ENCODE measurements at regions not wholly inside any gene's neighbourhood (a gene's known extent, or its start where the extent isn't known, plus 50 kb on each side); places are given as distances from the start of the nearest gene placed in this dataset.

- H3K27ac ChIP-seq, result no peak overlapping the region
- POLR2A ChIA-PET (ENCODE audit: low non-redundant PET), result no interaction called here
- no peak for TF ChIP-seq CTCF (conservative IDR thresholded peaks at IDR 0.05; ENCODE audit: low read depth)
- no peak for DNase-seq (ENCODE audit: low spot score)
- CTCF ChIA-PET, result interaction anchor here (0.6 kb wide), 1 partner anchor 179 kb away, joined by 3 read pairs; no protein-coding TSS in a partner anchor
Observed at GRCh38 chr18:74023220-74023619, 124.4 kb downstream of the FBXO15 start.

GRCh38 chr18:74019864-74020263, 127.8 kb downstream of the FBXO15 start:
- ChIA-PET CTCF (interaction anchor here (0.6 kb wide), 2 partner anchors 13 to 334 kb away, joined by 4 read pairs; no protein-coding TSS in a partner anchor), POLR2A (ENCODE audit: low non-redundant PET) (no interaction called here)
- no peak for DNase-seq (ENCODE audit: low spot score)
- no peak for TF ChIP-seq CTCF (conservative IDR thresholded peaks at IDR 0.05; ENCODE audit: low read depth)
- H3K27ac ChIP-seq, result no peak overlapping the region

DNA sequence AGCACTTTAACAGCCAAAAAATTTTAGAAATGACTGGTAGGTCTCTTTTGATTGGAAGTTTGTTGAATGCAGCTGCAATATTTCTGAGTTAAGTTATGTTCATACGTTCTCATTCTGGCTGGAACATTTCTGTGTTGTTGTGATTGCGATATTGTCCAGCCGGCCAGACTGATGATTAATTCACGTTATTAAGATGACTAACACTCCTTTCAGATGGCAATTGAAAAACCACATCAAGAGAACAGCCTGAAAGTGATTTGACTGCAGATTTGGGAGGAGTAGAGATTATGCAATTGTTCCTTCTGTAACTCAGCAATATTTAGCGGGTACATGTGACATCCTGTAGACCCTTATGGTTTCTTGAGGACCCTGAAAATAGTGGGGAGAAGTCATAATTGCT, 133.7 kb downstream of the FBXO15 start:
- ChIA-PET POLR2A (ENCODE audit: low non-redundant PET) (no interaction called here), CTCF (no interaction called here)
- TF ChIP-seq CTCF (conservative IDR thresholded peaks at IDR 0.05; ENCODE audit: low read depth), result no peak
- H3K27ac ChIP-seq, result no peak overlapping the region
- DNase-seq (ENCODE audit: low spot score), result peak; percentile 75

GRCh38 chr18:74012954-74013630, 134.5 kb downstream of the FBXO15 start:
- CTCF ChIA-PET, result no interaction called here
- H3K27ac ChIP-seq, result peak overlapping the region; percentile 59
- POLR2A ChIA-PET (ENCODE audit: low non-redundant PET), result no interaction called here
- no peak for DNase-seq (ENCODE audit: low spot score)
- TF ChIP-seq CTCF (conservative IDR thresholded peaks at IDR 0.05; ENCODE audit: low read depth), result no peak

- H3K27ac ChIP-seq, result no peak overlapping the region
- no peak for TF ChIP-seq CTCF (conservative IDR thresholded peaks at IDR 0.05; ENCODE audit: low read depth)
- POLR2A ChIA-PET (ENCODE audit: low non-redundant PET), result no interaction called here
- no peak for DNase-seq (ENCODE audit: low spot score)
- CTCF ChIA-PET, result no interaction called here
Observed at GRCh38 chr18:74006143-74006542, 141.5 kb downstream of the FBXO15 start.

- ChIA-PET POLR2A (ENCODE audit: low non-redundant PET) (no interaction called here), CTCF (no interaction called here)
- TF ChIP-seq CTCF (conservative IDR thresholded peaks at IDR 0.05; ENCODE audit: low read depth), result no peak
- no peak overlapping the region for H3K27ac ChIP-seq
- DNase-seq (ENCODE audit: low spot score), result no peak
Observed at GRCh38 chr18:74005320-74006109, 142.1 kb downstream of the FBXO15 start.

All from RWPE1 (cell line).